ENCODE measurements at regions not wholly inside any gene's neighbourhood (a gene's known extent, or its start where the extent isn't known, plus 50 kb on each side); places are given as distances from the start of the nearest gene placed in this dataset.
"Not testable (repeated sequence)": the region's sequence is repeated elsewhere in the genome, so short reads cannot be mapped to it uniquely, and the experiment has no call there.

DNA sequence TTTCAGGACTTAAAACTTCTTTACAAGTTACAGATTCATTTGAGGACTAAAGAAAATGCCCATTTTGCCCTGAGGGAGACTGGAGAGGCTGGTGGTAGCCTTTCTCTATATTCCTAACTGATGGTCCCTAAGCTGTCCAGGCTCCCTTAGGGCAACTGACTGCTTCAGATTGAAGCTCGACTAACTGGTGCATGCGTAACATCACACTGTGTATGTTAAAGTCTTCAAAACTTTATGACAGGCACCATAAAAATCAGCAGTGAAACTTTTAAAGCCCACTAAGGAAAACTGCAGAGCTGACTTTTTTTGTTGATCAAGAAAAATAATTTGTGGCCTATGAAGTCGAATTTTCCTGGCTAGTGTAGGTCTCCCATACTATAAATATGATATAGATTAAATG lies 233.0 kb upstream of the RPS23 start:
- Histone ChIP-seq H3K27ac (no peak overlapping the region), H3K9me3 (no peaks in the 10 kb centered on the region), H3K36me3 (no peaks in the 10 kb centered on the region), H3K4me1 (no peaks in the 10 kb centered on the region), H3K27me3 (no peaks in the 10 kb centered on the region), H3K4me3 (no peak overlapping the region)
- WGBS, 2 donors (ENCODE audit: low coverage in 1 of 2), result 37 to 47% methylated on average over 3 of the region's 3 CpGs
- intact Hi-C loops (cut with DNase I; ENCODE audit: low total_unique reads) (no loop called here), in situ Hi-C loops (cut with MboI; ENCODE audit: low pct_ligation_motif_present in 1 of 4, low pct_unique_long_range_greater_than_20kb in 1 of 4, low sequenced_read_pairs in 3 of 4) (no loop called here)
- DNase-seq, result no peak
- TF ChIP-seq POLR2AphosphoS5 (IDR thresholded peaks at IDR 0.05) (no peak), EP300 (IDR thresholded peaks at IDR 0.05; ENCODE audit: low read depth) (no peak), POLR2A (IDR thresholded peaks at IDR 0.05) (no peak)
- TF ChIP-seq, protein P1, sequence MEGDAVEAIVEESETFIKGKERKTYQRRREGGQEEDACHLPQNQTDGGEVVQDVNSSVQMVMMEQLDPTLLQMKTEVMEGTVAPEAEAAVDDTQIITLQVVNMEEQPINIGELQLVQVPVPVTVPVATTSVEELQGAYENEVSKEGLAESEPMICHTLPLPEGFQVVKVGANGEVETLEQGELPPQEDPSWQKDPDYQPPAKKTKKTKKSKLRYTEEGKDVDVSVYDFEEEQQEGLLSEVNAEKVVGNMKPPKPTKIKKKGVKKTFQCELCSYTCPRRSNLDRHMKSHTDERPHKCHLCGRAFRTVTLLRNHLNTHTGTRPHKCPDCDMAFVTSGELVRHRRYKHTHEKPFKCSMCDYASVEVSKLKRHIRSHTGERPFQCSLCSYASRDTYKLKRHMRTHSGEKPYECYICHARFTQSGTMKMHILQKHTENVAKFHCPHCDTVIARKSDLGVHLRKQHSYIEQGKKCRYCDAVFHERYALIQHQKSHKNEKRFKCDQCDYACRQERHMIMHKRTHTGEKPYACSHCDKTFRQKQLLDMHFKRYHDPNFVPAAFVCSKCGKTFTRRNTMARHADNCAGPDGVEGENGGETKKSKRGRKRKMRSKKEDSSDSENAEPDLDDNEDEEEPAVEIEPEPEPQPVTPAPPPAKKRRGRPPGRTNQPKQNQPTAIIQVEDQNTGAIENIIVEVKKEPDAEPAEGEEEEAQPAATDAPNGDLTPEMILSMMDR (IDR thresholded peaks at IDR 0.05), result no peak

DNA sequence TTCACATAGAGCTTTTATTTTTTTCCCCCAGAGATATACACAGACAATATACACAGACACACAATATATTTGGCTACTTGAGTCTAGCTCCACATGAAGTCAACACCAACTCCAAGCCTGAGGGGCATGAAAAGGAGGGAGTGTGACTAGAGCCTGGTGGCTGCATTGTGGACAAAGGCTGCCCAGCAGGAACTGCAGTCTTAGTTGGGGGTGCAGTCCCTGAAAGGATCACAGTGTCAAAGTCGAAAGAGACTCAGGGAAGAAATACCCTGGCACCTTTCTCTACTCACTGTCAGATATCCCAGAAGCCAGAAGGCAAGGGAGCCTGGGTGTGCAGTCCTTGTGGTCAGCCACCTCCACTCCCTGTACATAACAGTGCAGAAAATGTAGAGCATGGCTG lies 231.6 kb upstream of the RPS23 start:
- in situ Hi-C loops (cut with MboI; ENCODE audit: low pct_ligation_motif_present in 1 of 4, low pct_unique_long_range_greater_than_20kb in 1 of 4, low sequenced_read_pairs in 3 of 4), result no loop called here
- Histone ChIP-seq H3K27me3 (no peaks in the 10 kb centered on the region), H3K4me1 (no peaks in the 10 kb centered on the region), H3K36me3 (no peaks in the 10 kb centered on the region), H3K9me3 (no peaks in the 10 kb centered on the region), H3K4me3 (no peak overlapping the region), H3K27ac (no peak overlapping the region)
- intact Hi-C loops (cut with DNase I; ENCODE audit: low total_unique reads), result no loop called here
- WGBS, 2 donors (ENCODE audit: low coverage in 1 of 2), result 67 to 81% methylated on average over 1 of the region's 1 CpG
- no peak for DNase-seq
- no peak for TF ChIP-seq POLR2AphosphoS5 (IDR thresholded peaks at IDR 0.05)
- TF ChIP-seq, protein P1 (IDR thresholded peaks at IDR 0.05), result no peak
- TF ChIP-seq POLR2A (IDR thresholded peaks at IDR 0.05), result no peak
- no peak for TF ChIP-seq EP300 (IDR thresholded peaks at IDR 0.05; ENCODE audit: low read depth)

DNA sequence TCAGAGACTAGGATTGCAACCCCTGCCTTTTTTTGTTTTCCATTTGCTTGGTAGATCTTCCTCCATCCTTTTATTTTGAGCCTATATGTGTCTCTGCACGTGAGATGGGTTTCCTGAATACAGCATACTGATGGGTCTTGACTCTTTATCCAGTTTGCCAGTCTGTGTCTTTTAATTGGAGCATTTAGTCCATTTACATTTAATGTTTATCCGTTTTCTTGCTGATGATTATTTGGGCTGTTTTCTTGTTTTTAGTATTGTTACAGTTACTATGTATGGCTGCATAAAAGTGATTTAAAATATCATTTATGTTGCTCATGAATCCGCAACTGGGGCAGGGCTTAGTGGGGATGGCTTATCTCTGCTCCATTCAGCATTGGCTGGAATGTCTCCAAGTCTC lies 228.2 kb upstream of the RPS23 start:
- DNase-seq; in situ Hi-C loops (cut with MboI; ENCODE audit: low pct_ligation_motif_present in 1 of 4, low pct_unique_long_range_greater_than_20kb in 1 of 4, low sequenced_read_pairs in 3 of 4); H3K27me3 ChIP-seq; H3K4me3 ChIP-seq; H3K36me3 ChIP-seq; H3K9me3 ChIP-seq; H3K27ac ChIP-seq; intact Hi-C loops (cut with DNase I; ENCODE audit: low total_unique reads); H3K4me1 ChIP-seq: not testable (repeated sequence)
- 85 to 94% methylated on average over 2 to 3 of the region's 3 CpGs for WGBS, 2 donors (ENCODE audit: low coverage in 1 of 2)

DNA sequence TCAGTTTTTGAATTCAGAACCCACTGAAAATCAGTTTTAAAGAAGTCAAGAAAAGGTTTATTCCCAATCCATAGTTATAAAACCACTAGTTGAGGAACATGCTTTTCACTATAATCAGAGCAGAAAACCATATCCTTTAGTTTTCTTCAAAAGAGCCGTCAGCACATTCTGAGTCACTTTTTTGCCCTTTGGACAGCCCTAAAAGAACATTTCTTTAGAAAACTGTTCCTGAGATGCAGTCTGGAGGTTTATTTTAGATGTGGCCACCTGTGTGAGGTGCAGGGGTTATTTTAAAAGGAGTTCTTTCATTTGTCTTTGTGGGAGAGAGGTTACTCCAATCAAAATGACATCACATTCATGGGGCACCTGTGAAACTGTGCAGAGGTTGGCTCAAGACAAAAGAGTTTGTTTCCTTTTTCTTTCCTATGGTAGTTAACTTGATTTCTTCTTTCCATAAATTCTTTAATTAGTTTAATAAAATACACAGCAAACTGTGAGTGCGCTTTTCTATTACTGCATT lies 221.6 kb upstream of the RPS23 start:
- no peaks in the 10 kb centered on the region for H3K36me3 ChIP-seq
- TF ChIP-seq, protein P1 (IDR thresholded peaks at IDR 0.05), result no peak
- TF ChIP-seq EP300 (IDR thresholded peaks at IDR 0.05; ENCODE audit: low read depth) (no peak), POLR2A (IDR thresholded peaks at IDR 0.05) (no peak), POLR2AphosphoS5 (IDR thresholded peaks at IDR 0.05) (no peak)
- no peak overlapping the region for H3K27ac ChIP-seq
- H3K9me3 ChIP-seq, result peaks cover 0 to 3% of the 10 kb centered on the region in 2 donors
- H3K4me1 ChIP-seq, result no peaks in the 10 kb centered on the region
- H3K27me3 ChIP-seq, result no peaks in the 10 kb centered on the region
- in situ Hi-C loops (cut with MboI; ENCODE audit: low pct_ligation_motif_present in 1 of 4, low pct_unique_long_range_greater_than_20kb in 1 of 4, low sequenced_read_pairs in 3 of 4), result no loop called here
- H3K4me3 ChIP-seq, result no peak overlapping the region
- 30 to 55% methylated on average over 2 of the region's 2 CpGs for WGBS, 2 donors (ENCODE audit: low coverage in 1 of 2)
- intact Hi-C loops (cut with DNase I; ENCODE audit: low total_unique reads), result no loop called here
- no peak for DNase-seq

DNA sequence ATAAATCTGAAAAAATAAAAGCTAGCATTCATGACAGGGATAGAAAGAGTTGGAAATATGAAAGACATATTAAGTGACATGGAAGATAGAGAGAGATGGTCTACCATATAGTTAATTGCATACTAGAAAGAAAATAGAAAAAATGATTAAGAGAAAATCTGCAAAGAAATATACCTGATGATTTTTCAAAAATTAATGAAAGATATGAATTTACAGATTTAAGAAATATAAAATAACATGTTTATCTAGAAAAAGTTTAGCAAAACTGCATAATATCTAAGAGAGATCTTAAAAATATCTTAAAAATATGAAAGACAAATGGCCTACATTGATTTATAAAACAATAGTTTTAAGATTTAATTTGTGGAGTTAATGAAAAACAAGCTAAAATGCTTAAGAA lies 219.1 kb upstream of the RPS23 start:
- H3K4me1 ChIP-seq, result no peaks in the 10 kb centered on the region
- peaks cover 0 to 3% of the 10 kb centered on the region in 2 donors for H3K9me3 ChIP-seq
- H3K4me3 ChIP-seq, result no peak overlapping the region
- DNase-seq, result no peak
- H3K36me3 ChIP-seq, result no peaks in the 10 kb centered on the region
- intact Hi-C loops (cut with DNase I; ENCODE audit: low total_unique reads), result no loop called here
- H3K27ac ChIP-seq, result no peak overlapping the region
- in situ Hi-C loops (cut with MboI; ENCODE audit: low pct_ligation_motif_present in 1 of 4, low pct_unique_long_range_greater_than_20kb in 1 of 4, low sequenced_read_pairs in 3 of 4), result no loop called here
- no peaks in the 10 kb centered on the region for H3K27me3 ChIP-seq
- TF ChIP-seq POLR2A (IDR thresholded peaks at IDR 0.05) (no peak), EP300 (IDR thresholded peaks at IDR 0.05; ENCODE audit: low read depth) (no peak), POLR2AphosphoS5 (IDR thresholded peaks at IDR 0.05) (no peak)
- TF ChIP-seq, protein P1 (IDR thresholded peaks at IDR 0.05), result no peak

Measured in transverse colon (tissue), 4 donors.